ENCODE measurements at regions not wholly inside any gene's neighbourhood (a gene's known extent, or its start where the extent isn't known, plus 50 kb on each side); places are given as distances from the start of the nearest gene placed in this dataset.
"Not testable (repeated sequence)": the region's sequence is repeated elsewhere in the genome, so short reads cannot be mapped to it uniquely, and the experiment has no call there.

DNA sequence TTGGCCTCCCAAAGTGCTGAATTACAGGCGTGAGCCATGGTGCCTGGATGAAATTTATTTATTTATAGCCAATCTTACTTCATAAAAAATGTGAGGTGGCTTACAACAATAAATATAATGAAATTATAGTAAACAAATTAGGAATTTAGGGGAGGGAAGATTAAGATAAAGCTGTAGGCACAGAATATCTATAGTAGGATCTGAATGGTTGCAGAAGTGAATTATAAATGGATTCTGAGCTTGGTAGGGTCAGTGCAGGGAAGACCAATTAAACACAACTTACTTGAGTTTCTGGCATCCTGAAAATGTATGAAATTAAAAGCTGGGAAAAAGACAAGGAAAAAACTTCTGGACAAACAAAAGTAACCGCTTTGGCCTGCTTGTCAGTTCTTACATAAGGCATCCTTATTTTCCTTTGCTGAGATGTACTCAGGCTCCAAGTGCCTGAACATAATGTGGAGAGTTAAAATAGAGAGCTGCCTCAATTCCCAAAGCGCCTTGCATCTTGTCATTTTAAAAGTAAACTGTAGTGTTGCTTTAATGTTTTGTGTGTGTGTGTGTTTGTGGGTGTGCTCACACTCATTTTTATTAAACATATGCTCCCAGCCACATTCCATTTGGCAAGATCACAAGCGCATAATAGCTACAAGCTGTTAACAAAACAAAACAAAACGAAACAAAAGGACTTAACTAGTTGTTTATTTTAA, 247.3 kb downstream of the S1PR1 start:
- no peak for DNase-seq (ENCODE audit: low read depth)

DNA sequence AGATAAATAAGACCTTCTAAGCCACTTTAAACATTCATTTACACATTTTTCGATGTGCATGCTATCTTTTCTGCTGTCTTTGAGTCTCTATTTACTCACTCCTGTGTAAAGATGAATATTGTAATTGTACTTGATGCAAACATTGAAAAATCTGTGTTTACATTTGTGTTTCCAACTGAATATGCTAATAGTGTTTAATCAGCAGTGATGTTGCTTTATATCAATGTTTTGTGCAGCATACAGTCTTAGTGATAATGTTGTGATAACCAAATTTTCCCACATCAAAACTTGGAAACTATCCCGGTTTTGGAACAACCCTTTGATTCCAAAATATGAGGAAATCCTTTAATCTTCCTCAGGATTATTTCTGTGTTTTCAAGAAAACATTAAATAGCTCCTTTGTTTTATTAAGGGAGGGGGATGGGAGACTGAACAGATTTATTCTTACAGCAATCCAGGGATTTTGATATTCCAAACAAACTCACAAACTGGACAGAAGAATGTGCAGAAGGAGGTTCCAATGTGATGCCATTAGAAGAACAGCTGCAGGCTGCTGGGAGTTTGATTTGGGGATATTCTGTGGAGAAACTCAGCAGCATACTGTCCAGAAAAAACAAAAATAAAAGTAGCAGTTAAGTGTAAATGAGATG, 248.0 kb downstream of the S1PR1 start:
- DNase-seq (ENCODE audit: low read depth) = no peak

DNA sequence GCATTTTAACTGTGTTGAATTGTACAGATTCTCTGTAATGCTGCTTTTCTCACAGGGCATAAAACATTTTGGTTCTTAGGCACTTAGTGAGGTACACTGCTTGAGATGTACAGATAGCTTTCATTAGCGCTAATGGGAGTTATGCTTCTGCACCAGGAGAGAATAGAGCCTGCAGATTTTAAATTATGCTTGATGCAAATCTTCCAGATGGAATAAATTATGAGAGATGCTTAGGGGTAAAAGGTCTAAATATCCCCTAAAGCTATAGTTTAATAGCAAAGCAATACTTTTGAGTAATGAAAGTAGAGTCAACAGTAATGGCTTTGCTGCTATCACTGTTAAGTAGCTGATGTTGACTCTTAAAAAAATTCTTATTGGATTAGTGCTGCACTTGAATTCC, 248.9 kb downstream of the S1PR1 start:
- DNase-seq (ENCODE audit: low read depth) = no peak

DNA sequence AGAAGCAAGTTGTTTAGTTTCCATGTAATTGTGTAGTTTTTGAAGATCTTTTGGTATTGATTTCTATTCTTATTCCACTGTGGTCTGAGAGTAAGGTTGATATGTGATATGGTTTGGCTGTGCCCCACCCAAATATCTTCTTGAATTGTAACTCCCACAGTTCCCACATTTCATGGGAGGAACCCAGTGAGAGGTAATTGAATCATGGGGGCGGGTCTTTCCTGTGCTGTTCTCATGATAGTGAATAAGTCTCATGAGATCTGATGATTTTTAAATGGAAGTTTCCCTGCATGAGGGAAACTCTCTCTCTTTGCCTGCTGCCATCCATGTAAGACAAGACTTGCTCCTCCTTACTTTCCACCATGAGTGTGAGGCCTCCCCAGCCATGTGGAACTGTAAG, 255.3 kb downstream of the S1PR1 start:
- not testable (repeated sequence) for DNase-seq (ENCODE audit: low read depth)

DNA sequence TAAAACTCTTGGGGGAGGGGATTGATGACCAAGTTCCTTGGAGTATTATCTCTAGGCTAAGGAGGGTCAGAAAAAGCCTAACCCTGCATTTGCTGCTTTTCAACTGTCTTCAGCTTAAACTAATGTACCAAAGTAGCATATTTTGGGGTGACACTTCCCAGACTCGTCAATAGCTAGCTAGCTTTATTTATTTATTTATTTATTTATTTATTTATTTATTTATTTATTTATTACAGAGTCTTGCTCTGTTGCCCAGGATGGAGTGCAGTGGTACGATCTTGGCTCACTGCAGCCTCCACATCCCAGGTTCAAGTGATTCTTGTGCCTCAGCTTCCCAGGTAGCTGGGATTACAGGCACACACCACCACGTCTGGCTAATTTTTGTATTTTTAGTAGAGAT, 257.1 kb downstream of the S1PR1 start:
- DNase-seq (ENCODE audit: low read depth) = not testable (repeated sequence)

DNA sequence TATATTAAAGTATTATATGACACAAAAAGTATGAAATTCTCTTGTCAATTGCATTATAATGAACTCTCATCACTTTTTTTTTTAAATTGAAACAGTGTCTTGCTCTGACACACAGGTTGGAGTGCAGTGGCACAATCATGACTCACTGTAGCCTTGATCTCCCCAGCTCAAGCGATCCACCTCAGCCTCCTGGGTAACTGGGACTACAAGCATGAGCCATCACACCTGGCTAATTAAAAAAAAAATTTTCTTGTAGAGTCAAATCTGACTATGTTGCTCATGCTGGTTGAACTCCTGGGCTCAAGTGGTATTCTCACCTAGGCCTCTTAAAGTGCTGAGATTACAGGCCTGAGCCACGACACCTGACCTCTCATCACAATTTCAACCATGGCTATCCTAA, 259.3 kb downstream of the S1PR1 start:
- DNase-seq (ENCODE audit: low read depth) = no peak

DNA sequence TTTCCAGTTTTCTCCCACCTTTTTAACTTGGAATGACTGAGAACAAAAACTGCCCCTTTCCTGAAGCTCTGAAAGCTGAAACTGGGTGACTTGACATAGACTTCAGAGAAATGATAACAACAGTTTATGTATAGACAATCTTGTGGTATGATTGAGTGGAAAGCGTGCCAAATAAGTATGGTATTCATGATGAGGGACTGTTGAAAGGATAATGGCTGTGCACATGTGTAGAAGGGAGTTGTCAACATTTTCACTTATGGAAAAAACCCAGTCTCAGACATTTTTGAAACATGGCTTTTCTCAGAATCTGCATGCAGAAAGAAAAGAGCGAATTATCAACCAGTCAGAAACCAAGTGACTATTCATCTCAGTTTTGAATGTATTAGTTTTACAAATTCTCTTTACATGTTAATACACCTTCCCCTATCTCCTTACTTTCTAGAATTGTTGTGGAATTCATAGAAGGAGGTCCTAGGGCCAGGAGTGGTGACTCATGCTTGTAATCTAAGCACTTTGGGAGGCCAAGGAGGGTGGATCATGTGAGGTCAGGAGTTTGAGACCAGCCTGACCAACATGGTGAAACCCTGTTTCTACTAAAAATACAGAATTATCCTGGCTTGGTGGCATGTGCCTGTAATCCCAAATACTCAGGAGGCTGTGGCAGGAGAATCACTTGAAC, 261.2 kb downstream of the S1PR1 start:
- DNase-seq (ENCODE audit: low read depth) = no peak

DNA sequence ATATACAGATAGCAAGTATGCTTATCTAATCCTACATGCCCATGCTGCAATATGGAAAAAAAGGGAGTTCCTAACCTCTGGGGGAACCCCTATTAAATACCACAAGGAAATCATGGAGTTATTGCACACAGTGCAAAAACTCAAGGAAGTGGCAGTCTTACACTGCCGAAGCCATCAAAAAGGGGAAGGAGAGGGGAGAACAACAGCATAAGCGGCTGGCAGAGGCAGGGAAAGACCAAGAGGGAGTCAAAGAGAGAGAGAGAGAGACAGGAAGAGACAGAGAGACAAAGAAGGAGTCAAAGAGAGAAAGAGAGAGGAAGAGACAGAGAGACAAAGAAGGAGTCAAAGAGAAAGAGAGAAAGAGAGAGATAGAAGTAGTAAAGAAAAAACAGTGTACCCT, 267.3 kb downstream of the S1PR1 start:
- not testable (repeated sequence) for DNase-seq (ENCODE audit: low read depth)

DNA sequence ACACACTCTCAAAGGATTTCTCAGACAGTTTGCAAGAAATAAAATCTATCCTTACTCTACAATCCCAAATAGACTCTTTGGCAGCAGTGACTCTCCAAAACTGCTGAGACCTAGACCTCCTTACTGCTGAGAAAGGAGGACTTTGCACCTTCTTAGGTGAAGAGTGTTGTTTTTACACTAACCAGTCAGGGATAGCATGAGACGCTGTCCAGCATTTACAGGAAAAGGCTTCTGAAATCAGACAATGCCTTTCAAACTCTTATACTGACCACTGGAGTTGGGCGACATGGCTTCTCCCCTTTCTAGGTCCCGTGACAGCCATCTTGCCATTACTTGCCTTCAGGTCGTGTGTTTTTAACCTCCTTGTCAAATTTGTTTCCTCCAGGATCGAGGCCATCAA, 268.4 kb downstream of the S1PR1 start:
- not testable (repeated sequence) for DNase-seq (ENCODE audit: low read depth)

DNA sequence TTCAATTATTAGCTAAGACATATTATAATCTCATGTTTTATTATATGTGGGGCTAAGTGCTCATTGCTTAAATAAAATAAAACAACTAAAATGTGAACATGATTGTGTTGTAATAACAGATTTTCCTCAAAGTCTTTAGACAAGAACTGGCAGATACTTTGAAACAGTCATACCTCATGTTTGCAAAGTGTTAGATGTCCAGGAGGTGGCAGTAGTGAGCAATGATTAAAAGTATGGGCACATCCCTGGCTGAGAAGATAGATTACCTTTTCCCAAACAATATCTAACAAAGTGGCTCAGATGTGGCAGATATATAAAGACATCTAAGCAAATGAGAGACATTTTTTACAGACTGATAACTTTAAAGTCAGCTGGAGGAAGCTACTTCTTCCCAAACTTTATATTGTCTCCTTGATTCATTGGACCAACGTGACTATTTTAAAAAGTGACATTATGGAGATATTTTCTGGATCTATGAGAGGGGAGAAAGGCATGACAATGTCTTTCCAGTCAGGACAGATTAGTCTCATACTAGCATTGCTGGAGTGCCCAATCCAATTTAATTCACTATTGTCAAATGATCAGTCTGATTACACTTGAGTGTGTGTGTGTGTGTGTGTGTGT, 269.8 kb downstream of the S1PR1 start:
- peak; percentile 41 for DNase-seq (ENCODE audit: low read depth)

DNA sequence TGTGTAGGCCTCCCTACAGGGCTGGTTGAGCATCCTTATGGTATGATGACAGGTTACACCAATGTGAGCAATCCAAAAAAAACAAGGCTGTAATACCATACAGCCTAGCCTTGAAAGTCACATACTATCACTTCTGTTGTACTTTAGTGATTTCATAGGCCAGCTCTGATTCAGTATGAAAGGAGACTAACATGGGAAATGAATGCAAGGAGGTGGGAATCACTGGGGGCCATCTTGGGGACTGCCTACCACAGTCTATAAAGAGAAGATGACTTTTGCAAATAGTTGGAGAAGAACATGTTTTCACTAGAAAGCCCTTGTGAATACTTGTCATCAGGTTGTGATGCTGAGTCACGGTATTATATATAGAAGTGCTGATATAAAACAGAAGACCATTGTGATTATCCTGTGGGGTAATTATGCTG, 270.7 kb downstream of the S1PR1 start:
- no peak for DNase-seq (ENCODE audit: low read depth)

DNA sequence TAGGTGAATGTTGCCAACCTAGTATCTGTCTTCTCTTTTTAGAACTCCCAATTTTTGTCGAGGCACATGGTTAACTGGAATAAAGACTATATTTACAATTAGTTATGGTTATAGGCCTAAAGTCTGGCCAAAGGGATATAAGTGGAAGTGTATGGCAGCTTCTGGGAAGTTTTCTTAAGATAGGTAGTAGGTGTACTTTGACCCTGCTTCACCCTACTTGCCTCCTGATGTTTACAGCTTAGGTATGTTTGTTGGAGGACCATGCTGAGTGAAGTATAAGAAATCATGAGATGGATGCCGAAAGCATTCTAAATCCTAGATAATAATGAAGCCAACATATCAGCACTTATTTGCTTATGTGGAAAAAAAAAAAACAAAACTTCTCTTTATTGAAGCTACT, 272.1 kb downstream of the S1PR1 start:
- DNase-seq (ENCODE audit: low read depth) = no peak

DNA sequence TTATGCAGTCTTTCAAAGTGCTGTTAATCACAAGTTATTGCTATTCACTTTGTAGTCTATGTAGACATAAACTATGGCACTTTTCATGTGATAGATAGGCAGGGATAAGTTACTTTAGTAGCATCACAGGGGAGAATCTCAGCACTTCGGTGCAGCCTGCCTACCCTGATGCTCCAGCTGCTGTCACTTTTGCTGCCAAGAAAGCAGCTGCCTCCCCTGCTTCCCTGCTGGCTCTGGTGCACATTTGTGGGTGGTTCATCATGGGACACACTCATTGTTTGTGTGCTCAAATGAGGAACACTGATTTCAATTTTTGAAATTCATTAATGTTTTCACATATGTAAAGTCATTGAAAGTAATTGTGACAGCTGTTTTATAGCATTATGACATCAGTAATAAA, 272.6 kb downstream of the S1PR1 start:
- DNase-seq (ENCODE audit: low read depth) = no peak

DNA sequence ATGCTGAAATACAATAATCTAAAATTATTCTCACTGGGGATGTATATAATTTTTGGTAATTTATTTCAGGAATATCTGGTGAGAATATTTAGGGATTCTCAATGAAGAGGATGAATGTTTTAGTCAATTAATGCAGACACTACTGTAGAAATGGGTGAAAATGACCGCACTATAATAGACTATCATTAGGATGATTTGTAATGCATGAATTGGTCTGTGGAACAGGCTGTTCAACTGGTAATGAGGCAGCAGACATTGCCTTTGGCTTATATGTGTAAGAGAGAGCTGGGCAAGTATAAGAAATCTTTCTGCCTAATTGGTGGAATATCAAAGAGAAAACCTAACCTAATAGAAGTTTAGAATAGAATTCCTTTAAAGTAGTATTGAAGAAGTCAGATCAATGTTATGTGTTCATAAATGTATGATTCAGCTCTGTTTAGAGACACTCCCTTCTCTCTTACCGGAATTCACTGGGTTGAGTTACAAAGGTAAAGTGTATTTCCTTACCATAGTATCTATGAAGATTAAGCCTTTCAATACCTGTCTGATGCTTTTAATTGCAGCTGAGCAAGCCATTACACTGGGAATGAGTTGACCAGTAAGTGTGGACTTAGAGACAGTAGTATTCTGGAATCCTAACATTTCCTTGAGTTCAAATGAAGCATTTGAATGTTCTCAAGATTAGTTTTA, 274.5 kb downstream of the S1PR1 start:
- no peak for DNase-seq (ENCODE audit: low read depth)

DNA sequence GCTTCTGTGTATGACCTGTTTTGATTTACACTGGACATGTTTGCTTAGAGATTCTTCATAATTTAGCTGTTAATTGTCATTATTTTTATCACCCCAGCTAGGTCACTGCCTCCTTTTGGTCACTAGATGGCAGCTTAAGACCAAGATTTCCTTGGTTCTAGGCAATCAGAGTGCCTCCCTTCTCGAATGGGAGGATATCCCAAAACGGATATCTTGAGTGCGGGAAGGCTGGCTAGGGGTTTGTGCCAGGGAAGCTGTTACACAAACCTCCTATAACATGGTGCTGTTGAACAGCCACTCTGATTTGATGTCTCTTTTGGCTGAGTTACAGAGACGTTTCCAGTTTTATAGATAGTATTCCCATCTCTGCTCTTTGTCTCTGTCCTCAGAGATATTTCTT, 283.5 kb downstream of the S1PR1 start:
- DNase-seq (ENCODE audit: low read depth) = no peak

DNA sequence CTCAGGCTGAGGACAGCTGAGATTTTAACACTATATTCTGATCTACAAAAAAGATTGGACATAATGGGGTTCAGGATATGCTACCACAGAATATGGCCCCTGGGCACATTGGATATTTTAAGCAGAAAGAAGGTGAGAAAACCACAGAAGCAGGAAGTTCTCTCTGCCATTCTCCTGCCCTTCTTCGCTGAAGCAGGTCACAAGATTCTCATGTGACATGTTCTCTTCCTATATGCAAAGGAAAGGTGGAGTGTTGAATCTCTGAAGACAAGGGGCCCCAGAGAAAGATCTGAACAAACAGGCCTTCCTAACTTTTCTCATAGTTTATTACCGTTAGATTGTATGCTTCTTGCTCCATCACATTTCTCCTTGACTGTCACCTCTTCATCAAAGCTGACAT, 285.7 kb downstream of the S1PR1 start:
- DNase-seq (ENCODE audit: low read depth) = no peak

DNA sequence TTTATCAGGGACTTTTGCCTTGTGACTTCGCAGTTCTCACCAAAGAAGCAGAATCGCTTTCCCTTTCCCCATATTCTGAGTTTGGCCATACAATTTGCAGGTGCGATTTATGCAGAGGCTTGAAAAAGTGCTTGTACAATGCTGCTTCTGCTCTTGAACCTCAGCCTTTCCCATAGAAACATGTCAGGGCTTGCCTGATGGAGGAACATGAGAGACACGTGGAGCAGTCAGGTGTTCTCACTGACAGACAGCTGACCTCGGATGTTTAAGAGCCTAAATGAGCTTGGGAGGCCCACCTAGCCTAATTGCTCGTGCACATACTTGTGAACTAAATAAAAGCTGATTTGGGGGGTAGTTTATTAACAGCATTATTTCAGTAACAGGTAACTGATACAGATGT, 290.0 kb downstream of the S1PR1 start:
- DNase-seq (ENCODE audit: low read depth) = no peak

DNA sequence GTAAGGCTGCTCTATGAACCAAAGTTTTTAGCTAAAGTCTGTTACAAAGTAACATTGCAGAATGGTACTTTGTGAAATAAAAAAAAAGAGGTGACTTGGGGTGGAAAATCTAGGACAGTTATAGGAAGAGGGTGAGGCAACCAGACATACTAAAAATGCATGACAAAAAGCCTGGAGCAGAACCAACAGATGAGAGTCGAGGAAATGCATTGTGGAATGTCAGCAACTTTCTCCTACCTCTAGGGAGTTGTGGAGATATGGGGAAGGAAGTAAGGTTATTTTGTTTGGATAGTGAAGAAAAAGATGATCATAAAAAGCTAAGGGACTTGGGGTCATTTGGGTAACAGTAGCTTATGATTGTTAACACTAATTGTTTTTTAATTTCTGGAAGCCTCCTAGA, 295.6 kb downstream of the S1PR1 start:
- DNase-seq (ENCODE audit: low read depth) = no peak

DNA sequence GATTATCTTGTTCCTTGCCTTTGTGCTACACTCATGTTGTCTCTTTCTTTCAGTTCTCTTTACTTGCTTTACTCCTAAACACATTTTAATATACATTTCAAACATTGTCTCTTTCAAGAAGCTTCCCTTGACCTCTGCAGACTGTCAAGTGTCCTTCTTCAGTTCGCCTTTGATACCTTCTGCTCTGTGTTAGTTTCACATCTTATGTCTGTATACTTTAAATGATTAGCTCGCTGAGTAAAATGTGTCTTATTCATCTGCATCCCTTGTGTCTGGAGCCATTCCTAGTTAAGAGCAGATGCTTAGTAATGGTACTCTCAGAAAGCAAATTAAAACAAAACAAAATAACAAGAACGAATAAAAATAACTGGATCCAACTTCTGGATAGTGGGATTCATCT, 303.3 kb downstream of the S1PR1 start:
- no peak for DNase-seq (ENCODE audit: low read depth)

DNA sequence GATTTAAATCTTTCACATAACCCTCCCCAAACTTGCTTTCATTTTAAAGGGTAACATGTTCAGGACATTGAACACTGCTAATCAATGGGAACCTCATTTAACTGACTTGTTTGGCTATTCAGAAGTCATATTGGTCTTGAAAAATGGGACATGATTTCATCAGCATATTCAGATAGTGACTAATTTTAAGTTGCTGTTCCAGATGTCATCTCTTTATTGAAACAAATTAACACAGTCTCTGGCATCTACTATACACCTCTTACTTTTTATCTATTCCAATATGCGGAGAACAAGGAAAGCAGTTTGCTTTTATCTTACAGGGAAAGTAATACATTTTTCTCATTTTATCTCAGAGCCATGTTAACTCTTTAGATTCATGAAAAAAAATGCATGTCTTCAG, 310.1 kb downstream of the S1PR1 start:
- DNase-seq (ENCODE audit: low read depth) = no peak

DNA sequence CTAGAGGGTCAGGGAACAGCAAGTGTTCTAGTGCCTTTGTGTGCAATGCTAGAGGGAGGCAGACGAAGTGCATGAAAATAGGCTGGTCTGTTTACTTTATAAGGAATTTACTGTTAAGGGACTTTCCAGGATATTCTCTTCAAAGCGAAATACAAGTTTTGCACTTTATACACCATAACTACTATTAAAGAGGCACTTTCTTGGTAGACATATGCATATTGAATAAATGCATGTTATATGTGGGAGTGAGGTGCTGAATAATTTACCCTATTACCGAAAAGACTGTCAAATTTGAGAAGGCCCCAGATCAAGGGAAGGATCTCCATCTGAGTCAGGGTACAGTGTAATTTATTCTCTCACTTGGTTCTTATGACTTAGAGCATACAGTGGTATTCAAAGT, 310.5 kb downstream of the S1PR1 start:
- DNase-seq (ENCODE audit: low read depth) = no peak

DNA sequence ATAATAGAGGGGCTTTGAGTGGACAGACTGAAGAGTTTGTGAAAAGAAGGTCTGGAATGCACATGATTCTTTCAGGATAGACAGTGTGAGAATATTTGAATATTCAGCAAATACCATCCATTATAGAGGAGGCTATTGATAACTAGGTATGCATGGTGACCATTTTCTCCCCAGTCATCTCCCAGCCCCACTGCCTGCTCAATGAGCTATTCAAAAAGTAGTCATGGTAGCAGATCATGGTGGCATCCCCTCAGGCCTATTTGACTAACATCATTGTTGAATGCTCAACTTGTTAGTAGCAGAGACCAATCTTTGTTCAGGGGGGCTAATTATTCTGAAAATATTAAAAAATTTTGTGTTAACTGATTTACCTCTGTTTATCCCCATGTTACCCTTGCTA, 311.6 kb downstream of the S1PR1 start:
- DNase-seq (ENCODE audit: low read depth) = no peak
